ENCODE measurements at regions not wholly inside any gene's neighbourhood (a gene's known extent, or its start where the extent isn't known, plus 50 kb on each side); places are given as distances from the start of the nearest gene placed in this dataset.

- no peaks in the 10 kb centered on the region for H4K20me1 ChIP-seq (ENCODE audit: low read depth, low read length)
- H2AFZ ChIP-seq (ENCODE audit: low read depth, low read length, severe bottlenecking), result no peak overlapping the region
- TF ChIP-seq CTCF (IDR thresholded peaks at IDR 0.05; ENCODE audit: insufficient read depth, low read length, poor library complexity, severe bottlenecking) (no peak), EZH2phosphoT487 (conservative IDR thresholded peaks at IDR 0.05; ENCODE audit: low read length) (no peak)
Observed at GRCh38 chr7:85509476-85509875, 322.6 kb upstream of the SEMA3D start.

GRCh38 chr7:85508642-85509410 is 322.0 kb upstream of the SEMA3D start:
- no peaks in the 10 kb centered on the region for H3K27me3 ChIP-seq (ENCODE audit: low read length)
- H3K9me3 ChIP-seq (ENCODE audit: insufficient read depth, low read length), result no peaks in the 10 kb centered on the region
- no peak overlapping the region for H3K4me3 ChIP-seq (ENCODE audit: insufficient read depth, low read length, poor library complexity, severe bottlenecking)
- H3K79me2 ChIP-seq (ENCODE audit: insufficient read depth, low read length), result no peaks in the 10 kb centered on the region
- H2AFZ ChIP-seq (ENCODE audit: low read depth, low read length, severe bottlenecking), result no peak overlapping the region
- H3K9ac ChIP-seq (ENCODE audit: low read length), result no peak overlapping the region
- H3K4me2 ChIP-seq (ENCODE audit: low read depth, low read length, poor library complexity, severe bottlenecking), result no peak overlapping the region
- no peak overlapping the region for H3K27ac ChIP-seq (ENCODE audit: low read depth, low read length)
- no peaks in the 10 kb centered on the region for H3K36me3 ChIP-seq (ENCODE audit: low read length)
- H4K20me1 ChIP-seq (ENCODE audit: low read depth, low read length), result no peaks in the 10 kb centered on the region
- TF ChIP-seq CTCF (IDR thresholded peaks at IDR 0.05; ENCODE audit: insufficient read depth, low read length, poor library complexity, severe bottlenecking), result no peak
- TF ChIP-seq EZH2phosphoT487 (conservative IDR thresholded peaks at IDR 0.05; ENCODE audit: low read length), result no peak
- H3F3A ChIP-seq (ENCODE audit: insufficient read depth), result no peaks in the 10 kb centered on the region
- no peaks in the 10 kb centered on the region for H3K9me2 ChIP-seq (replicated peaks; ENCODE audit: insufficient read depth, low read length)

More at GRCh38 chr7:85509476-85509875, 322.6 kb upstream of the SEMA3D start:
- Histone ChIP-seq H3K4me3 (ENCODE audit: insufficient read depth, low read length, poor library complexity, severe bottlenecking) (no peak overlapping the region), H3K9me2 (replicated peaks; ENCODE audit: insufficient read depth, low read length) (no peaks in the 10 kb centered on the region), H3K9me3 (ENCODE audit: insufficient read depth, low read length) (no peaks in the 10 kb centered on the region), H3F3A (ENCODE audit: insufficient read depth) (no peaks in the 10 kb centered on the region), H3K27me3 (ENCODE audit: low read length) (no peaks in the 10 kb centered on the region), H3K4me2 (ENCODE audit: low read depth, low read length, poor library complexity, severe bottlenecking) (no peak overlapping the region), H3K36me3 (ENCODE audit: low read length) (no peaks in the 10 kb centered on the region), H3K27ac (ENCODE audit: low read depth, low read length) (no peak overlapping the region), H3K9ac (ENCODE audit: low read length) (no peak overlapping the region), H3K79me2 (ENCODE audit: insufficient read depth, low read length) (no peaks in the 10 kb centered on the region)

- Histone ChIP-seq H4K20me1 (ENCODE audit: low read depth, low read length) (no peaks in the 10 kb centered on the region), H3K9me3 (ENCODE audit: insufficient read depth, low read length) (0 out of 2 replicates have a peak, but pooled peaks cover 6% of the 10 kb centered on the region), H3K4me3 (ENCODE audit: insufficient read depth, low read length, poor library complexity, severe bottlenecking) (no peak overlapping the region), H3F3A (ENCODE audit: insufficient read depth) (no peaks in the 10 kb centered on the region), H3K9me2 (replicated peaks; ENCODE audit: insufficient read depth, low read length) (no peaks in the 10 kb centered on the region), H3K36me3 (ENCODE audit: low read length) (no peaks in the 10 kb centered on the region), H3K9ac (ENCODE audit: low read length) (no peak overlapping the region), H3K27ac (ENCODE audit: low read depth, low read length) (no peak overlapping the region), H2AFZ (ENCODE audit: low read depth, low read length, severe bottlenecking) (no peak overlapping the region), H3K4me2 (ENCODE audit: low read depth, low read length, poor library complexity, severe bottlenecking) (no peak overlapping the region), H3K27me3 (ENCODE audit: low read length) (no peaks in the 10 kb centered on the region), H3K79me2 (ENCODE audit: insufficient read depth, low read length) (no peaks in the 10 kb centered on the region)
- TF ChIP-seq EZH2phosphoT487 (conservative IDR thresholded peaks at IDR 0.05; ENCODE audit: low read length) (no peak), CTCF (IDR thresholded peaks at IDR 0.05; ENCODE audit: insufficient read depth, low read length, poor library complexity, severe bottlenecking) (no peak)
Observed at GRCh38 chr7:85498031-85498430, 311.2 kb upstream of the SEMA3D start.

All from SU-DHL-6 (cell line).